AG09309 (cell line): ENCODE measurements at regions not wholly inside any gene's neighbourhood (a gene's known extent, or its start where the extent isn't known, plus 50 kb on each side); places are given as distances from the start of the nearest gene placed in this dataset.

Source experiments
- DNase-seq: peaks from one replicate; pipeline ENCODE4 v3.0.0-alpha.2; 2010; ENCODE audit warnings: low read depth
- H3K4me3 ChIP-seq: 2 replicates; pipeline ENCODE4 v1.5.1; 2011; ENCODE audit warnings: mild to moderate bottlenecking, low read depth, low read length, moderate library complexity; ENCODE audit not compliant: control insufficient read depth
- CTCF ChIP-seq: IDR thresholded peaks from 2 replicates; pipeline ENCODE4 v1.5.1; 2011; ENCODE audit warnings: mild to moderate bottlenecking, low read depth, low read length, inconsistent platforms; ENCODE audit not compliant: insufficient read depth, control insufficient read depth; ENCODE audit errors: missing control alignments

- H3K4me3 ChIP-seq: no peak overlapping the region
- no peak for TF ChIP-seq CTCF
- no peak for DNase-seq
These were observed 114.5 kb upstream of the TAF11L2 start for GRCh38 chr5:17383526-17383925.

GRCh38 chr5:17384181-17384580 lies 113.8 kb upstream of the TAF11L2 start:
- H3K4me3 ChIP-seq: no peak overlapping the region
- no peak for TF ChIP-seq CTCF
- no peak for DNase-seq

GRCh38 chr5:17388717-17389116 lies 109.3 kb upstream of the TAF11L2 start:
- DNase-seq: no peak
- TF ChIP-seq CTCF: no peak
- no peak overlapping the region for H3K4me3 ChIP-seq

GRCh38 chr5:17394086-17394485 lies 103.9 kb upstream of the TAF11L2 start:
- no peak for TF ChIP-seq CTCF
- H3K4me3 ChIP-seq: no peak overlapping the region
- DNase-seq: no peak

GRCh38 chr5:17395106-17395880 lies 102.7 kb upstream of the TAF11L2 start:
- no peak overlapping the region for H3K4me3 ChIP-seq
- TF ChIP-seq CTCF: no peak
- DNase-seq: no peak

- no peak for DNase-seq
- no peak for TF ChIP-seq CTCF
- H3K4me3 ChIP-seq: no peak overlapping the region
These were observed 101.8 kb upstream of the TAF11L2 start for GRCh38 chr5:17396247-17396646.
